GM12878 (cell line): ENCODE measurements at regions not wholly inside any gene's neighbourhood (a gene's known extent, or its start where the extent isn't known, plus 50 kb on each side); places are given as distances from the start of the nearest gene placed in this dataset.

ENCODE experiments used
- ATAC-seq: fragments of 200-7000 bp; cut with Tn5 transposase; 3 replicates; pipeline ENCODE4 v1.9.1; 2020; ENCODE audit warnings: mild to moderate bottlenecking, moderate library complexity
- BruUV-seq: library from RNA; stranded (reverse); fragments of 400-500 nt; replicated peaks from 2 replicates; lab custom pipeline; 2021; lab: Mats Ljungman, UMichigan
- CTCF ChIA-PET: fragments of 300-600 bp; sonication (Branson Sonifier 250); formaldehyde crosslinking; extraction: SDS; loops from one replicate; lab custom pipeline; 2021; ENCODE audit warnings: inconsistent platforms; lab: Yijun Ruan, JAX
- POLR2A ChIA-PET: fragments of 350-600 bp; formaldehyde crosslinking; extraction: SDS; loops from one replicate; lab custom pipeline; 2021; ENCODE audit warnings: inconsistent platforms; lab: Charles Lee
- RAD21 ChIA-PET: fragments of 300-600 bp; sonication (Branson Sonifier 250); formaldehyde crosslinking; loops from one replicate; lab custom pipeline; 2023; ENCODE audit warnings: antibody characterized with exemption; ENCODE audit not compliant: unreplicated experiment; lab: Charles Lee
- SMC1A ChIA-PET: fragments of 300-600 bp; sonication (Branson Sonifier 250); formaldehyde crosslinking; loops from one replicate; lab custom pipeline; 2023; ENCODE audit not compliant: unreplicated experiment, uncharacterized antibody; lab: Charles Lee
- DNase-seq: peaks from one replicate; pipeline ENCODE4 v3.0.0-alpha.2; 2011; ENCODE audit warnings: low read depth, low spot score
- FAIRE-seq: peaks from 3 replicates; lab custom pipeline; 2011; peaks lifted over from hg19 to GRCh38; lab: Jason Lieb, UNC
- H2AFZ ChIP-seq: 2 replicates; pipeline ENCODE4 v1.6.0; 2011; ENCODE audit warnings: low read depth, low read length, control low read depth; ENCODE audit not compliant: control insufficient read depth
- H3K27ac ChIP-seq: 2 replicates; pipeline ENCODE4 v1.5.1; 2011; ENCODE audit warnings: control low read depth; ENCODE audit not compliant: control insufficient read depth, insufficient read depth
- H3K27me3 ChIP-seq, 2 experiments: replicated peaks in 1 of 2; 2 replicates each; pipeline versions ENCODE4 v1.6.0 to v1.6.1; 2011; ENCODE audit warnings: low read length in 1 of 2; ENCODE audit not compliant: control insufficient read depth in 2 of 2, insufficient read depth in 2 of 2
- H3K36me3 ChIP-seq, 2 experiments: 2 replicates each; pipeline ENCODE4 v1.5.1; 2011; ENCODE audit warnings: low read length in 1 of 2; ENCODE audit not compliant: control insufficient read depth in 2 of 2, insufficient read depth in 2 of 2
- H3K4me1 ChIP-seq: 2 replicates; pipeline ENCODE4 v1.6.1; 2011; ENCODE audit warnings: mild to moderate bottlenecking, low read length, moderate library complexity, mixed read lengths; ENCODE audit not compliant: control insufficient read depth, insufficient read depth
- H3K4me2 ChIP-seq: 2 replicates; pipeline ENCODE4 v1.6.0; 2011; ENCODE audit warnings: control low read depth; ENCODE audit not compliant: control insufficient read depth, insufficient read depth
- H3K4me3 ChIP-seq: fragments of 200-600 bp; sonication (generic); 2 replicates; pipeline ENCODE4 v1.5.1; 2016
- H3K79me2 ChIP-seq: 2 replicates; pipeline ENCODE4 v1.6.0; 2011; ENCODE audit warnings: low read length; ENCODE audit not compliant: control insufficient read depth, insufficient read depth
- H3K9ac ChIP-seq: 2 replicates; pipeline ENCODE4 v1.8.0; 2011; ENCODE audit warnings: low read length, control low read depth, mixed read lengths; ENCODE audit not compliant: control insufficient read depth, insufficient read depth
- H3K9me3 ChIP-seq: replicated peaks from 3 replicates; pipeline ENCODE4 v1.5.1; 2011; ENCODE audit warnings: mild to moderate bottlenecking, low read length; ENCODE audit not compliant: control insufficient read depth, insufficient read depth
- H4K20me1 ChIP-seq: 2 replicates; pipeline ENCODE4 v1.6.0; 2011; ENCODE audit not compliant: control insufficient read depth, insufficient read depth
- FOXM1 ChIP-seq: IDR thresholded peaks from 2 replicates; pipeline ENCODE4 v1.6.1; 2012; ENCODE audit warnings: low read depth, mild to moderate bottlenecking, inconsistent platforms, low read length, moderate library complexity
- MEF2B ChIP-seq: fragments of 450-650 bp; IDR thresholded peaks from 2 replicates; pipeline ENCODE4 v1.6.1; 2018; ENCODE audit warnings: mild to moderate bottlenecking, moderate library complexity; ENCODE audit not compliant: partially characterized antibody, poor library complexity, severe bottlenecking
- RUNX3 ChIP-seq: IDR thresholded peaks from 2 replicates; pipeline ENCODE4 v1.6.1; 2012; ENCODE audit warnings: low read length, inconsistent platforms
- SMAD5 ChIP-seq: IDR thresholded peaks from 2 replicates; pipeline ENCODE4 v1.6.1; 2016; ENCODE audit warnings: antibody characterized with exemption, low read depth
- SRF ChIP-seq, 2 experiments: IDR thresholded peaks; 2 replicates each; pipeline ENCODE4 v1.6.1; 2011; ENCODE audit warnings: low read depth in 2 of 2, low read length in 2 of 2, mild to moderate bottlenecking in 1 of 2, moderate library complexity in 1 of 2
- STAT1 ChIP-seq: fragments of 450-650 bp; conservative IDR thresholded peaks from 2 replicates; pipeline ENCODE4 v1.6.1; 2014; ENCODE audit warnings: antibody characterized with exemption, mild to moderate bottlenecking
- SUPT20H ChIP-seq: IDR thresholded peaks from 2 replicates; pipeline ENCODE4 v1.6.1; 2011; ENCODE audit warnings: low read depth, mild to moderate bottlenecking, low read length, moderate library complexity, borderline replicate concordance; ENCODE audit not compliant: control insufficient read depth
- ZNF217 ChIP-seq: fragments of 450-650 bp; IDR thresholded peaks from 2 replicates; pipeline ENCODE4 v1.6.1; 2017; ENCODE audit warnings: antibody characterized with exemption, mild to moderate bottlenecking
- WGBS: methylation state at CpG from one replicate; pipeline ENCODE4 v1.1.6; 2016; ENCODE audit warnings: low lambda C conversion rate; ENCODE audit not compliant: insufficient replicate concordance, insufficient coverage; ENCODE audit errors: missing lambda C conversion rate; 5-methylcytosine and 5-hydroxymethylcytosine counted together
- in situ Hi-C: fragments of 300-500 bp; cut with MboI; formaldehyde crosslinking; loops from 9 replicates; pipeline ENCODE4 v1.14.3; 2018; ENCODE audit warnings: mixed read lengths
- intact Hi-C: fragments of 100-400 bp; cut with micrococcal nuclease; formaldehyde crosslinking; loops from one replicate; pipeline ENCODE4 v1.14.2; 2022; ENCODE audit not compliant: unreplicated experiment
- TF ChIP-seq, protein P1 (sequence below): IDR thresholded peaks from 2 replicates; pipeline ENCODE4 v1.6.1; 2012; ENCODE audit warnings: low read depth, low read length, improper control_type of control experiment

DNA sequence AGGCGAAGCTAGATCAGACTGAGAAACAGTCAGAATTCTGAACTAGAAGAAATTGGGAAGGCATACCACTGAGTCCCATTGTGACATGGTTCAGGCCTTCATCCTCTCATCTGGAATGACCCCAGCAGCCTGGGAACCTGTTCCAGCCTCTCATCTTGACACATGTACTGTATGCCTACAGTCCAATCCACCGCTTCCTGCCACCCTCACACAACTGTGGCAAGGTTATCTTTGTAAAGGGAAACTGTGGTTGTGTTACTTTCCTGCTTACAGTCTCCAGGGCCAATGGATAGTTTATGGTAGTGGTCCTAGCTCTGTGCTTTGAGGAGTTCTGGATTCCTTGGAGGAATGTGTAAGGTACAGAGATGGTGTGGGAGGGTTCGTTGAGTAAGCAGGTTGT is 296.9 kb upstream of the TRIB2 start:
- ATAC-seq (no peak), FAIRE-seq (no peak), DNase-seq (no peak)
- Histone ChIP-seq H3K27ac (no peak overlapping the region), H3K4me2 (no peak overlapping the region), H3K9ac (no peak overlapping the region), H2AFZ (no peak overlapping the region), H4K20me1 (no peaks in the 10 kb centered on the region), H3K4me3 (no peak overlapping the region), H3K9me3 (no peaks in the 10 kb centered on the region; the same call in 2 of the 3 replicates), H3K4me1 (no peaks in the 10 kb centered on the region), H3K36me3 (no peaks in the 10 kb centered on the region), H3K79me2 (no peaks in the 10 kb centered on the region), H3K27me3 (no peaks in the 10 kb centered on the region)
- SMC1A ChIA-PET: interaction anchor here (0.7 to 1.4 kb wide), 2 partner anchors 8 to 49 kb away, joined by 3 to 4 read pairs; no protein-coding TSS in a partner anchor
- 88% methylated on average over 3 of the region's 3 CpGs for WGBS
- RAD21 ChIA-PET: no interaction called here
- TF ChIP-seq SUPT20H: no peak
- no peak for TF ChIP-seq FOXM1
- no peak for TF ChIP-seq STAT1
- TF ChIP-seq, protein P1, sequence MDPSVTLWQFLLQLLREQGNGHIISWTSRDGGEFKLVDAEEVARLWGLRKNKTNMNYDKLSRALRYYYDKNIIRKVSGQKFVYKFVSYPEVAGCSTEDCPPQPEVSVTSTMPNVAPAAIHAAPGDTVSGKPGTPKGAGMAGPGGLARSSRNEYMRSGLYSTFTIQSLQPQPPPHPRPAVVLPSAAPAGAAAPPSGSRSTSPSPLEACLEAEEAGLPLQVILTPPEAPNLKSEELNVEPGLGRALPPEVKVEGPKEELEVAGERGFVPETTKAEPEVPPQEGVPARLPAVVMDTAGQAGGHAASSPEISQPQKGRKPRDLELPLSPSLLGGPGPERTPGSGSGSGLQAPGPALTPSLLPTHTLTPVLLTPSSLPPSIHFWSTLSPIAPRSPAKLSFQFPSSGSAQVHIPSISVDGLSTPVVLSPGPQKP: no peak
- no peak for TF ChIP-seq SRF (IDR thresholded peaks at IDR 0.05; ENCODE audit: low read depth in 2 of 2, low read length in 2 of 2)
- TF ChIP-seq ZNF217: no peak
- TF ChIP-seq MEF2B: no peak
- no peak for TF ChIP-seq SMAD5
- TF ChIP-seq RUNX3: no peak
- intact Hi-C loops (loop anchor here (10.0 kb wide), 1 partner anchor 555 kb away; no protein-coding TSS in a partner anchor), in situ Hi-C loops (no loop called here)
- POLR2A ChIA-PET: no interaction called here
- no TSS peak for BruUV-seq
- CTCF ChIA-PET: interaction anchor here (0.6 to 1.1 kb wide), 2 partner anchors 14 to 36 kb away, joined by 3 to 4 read pairs; no protein-coding TSS in a partner anchor
